ENCODE measurements at regions not wholly inside any gene's neighbourhood (a gene's known extent, or its start where the extent isn't known, plus 50 kb on each side); places are given as distances from the start of the nearest gene placed in this dataset.

DNA sequence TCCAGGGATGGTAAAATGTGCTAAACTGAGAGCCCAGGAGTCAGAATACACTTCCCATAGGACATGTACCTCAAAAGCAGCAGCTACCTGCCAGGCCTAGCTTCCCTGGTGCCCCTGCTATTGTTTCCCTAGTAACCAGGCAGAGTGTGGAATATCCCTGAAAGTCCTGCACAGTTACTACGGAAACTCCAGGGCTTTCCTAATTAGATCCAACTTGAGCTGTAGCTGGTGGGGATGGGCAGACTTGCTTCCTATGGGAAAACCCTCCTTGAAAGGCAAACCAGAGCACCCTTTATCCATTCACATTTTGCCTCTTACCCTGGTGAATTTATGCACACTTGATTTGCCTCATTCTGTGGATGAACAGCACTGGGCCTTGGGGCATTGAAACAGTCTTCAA is 559.9 kb upstream of the PBX1 start:
- TF ChIP-seq, protein P1, sequence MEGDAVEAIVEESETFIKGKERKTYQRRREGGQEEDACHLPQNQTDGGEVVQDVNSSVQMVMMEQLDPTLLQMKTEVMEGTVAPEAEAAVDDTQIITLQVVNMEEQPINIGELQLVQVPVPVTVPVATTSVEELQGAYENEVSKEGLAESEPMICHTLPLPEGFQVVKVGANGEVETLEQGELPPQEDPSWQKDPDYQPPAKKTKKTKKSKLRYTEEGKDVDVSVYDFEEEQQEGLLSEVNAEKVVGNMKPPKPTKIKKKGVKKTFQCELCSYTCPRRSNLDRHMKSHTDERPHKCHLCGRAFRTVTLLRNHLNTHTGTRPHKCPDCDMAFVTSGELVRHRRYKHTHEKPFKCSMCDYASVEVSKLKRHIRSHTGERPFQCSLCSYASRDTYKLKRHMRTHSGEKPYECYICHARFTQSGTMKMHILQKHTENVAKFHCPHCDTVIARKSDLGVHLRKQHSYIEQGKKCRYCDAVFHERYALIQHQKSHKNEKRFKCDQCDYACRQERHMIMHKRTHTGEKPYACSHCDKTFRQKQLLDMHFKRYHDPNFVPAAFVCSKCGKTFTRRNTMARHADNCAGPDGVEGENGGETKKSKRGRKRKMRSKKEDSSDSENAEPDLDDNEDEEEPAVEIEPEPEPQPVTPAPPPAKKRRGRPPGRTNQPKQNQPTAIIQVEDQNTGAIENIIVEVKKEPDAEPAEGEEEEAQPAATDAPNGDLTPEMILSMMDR (IDR thresholded peaks at IDR 0.05): no peak
- TF ChIP-seq ZFX (IDR thresholded peaks at IDR 0.05; ENCODE audit: borderline replicate concordance): no peak

All from 22Rv1 (cell line).